Sigmoid colon (tissue), 6 donors: ENCODE measurements at regions not wholly inside any gene's neighbourhood (a gene's known extent, or its start where the extent isn't known, plus 50 kb on each side); places are given as distances from the start of the nearest gene placed in this dataset.

Experiments used
- DNase-seq: peaks from one replicate; pipeline ENCODE4 v3.0.0-alpha.2; 2019
- H3K27ac ChIP-seq, 4 donors: fragments of 200-600 bp; sonication (generic); one replicate each; pipeline ENCODE4 v1.5.1; 2016 to 2019; ENCODE audit warnings: mild to moderate bottlenecking in 1 of 4
- H3K27me3 ChIP-seq, 3 donors: fragments of 200-600 bp; sonication (generic); one replicate each; pipeline ENCODE4 v1.5.1; 2019; ENCODE audit warnings: mild to moderate bottlenecking in 1 of 3
- H3K36me3 ChIP-seq, 4 donors: fragments of 200-600 bp; sonication (generic); one replicate each; pipeline ENCODE4 v1.5.1; 2016 to 2019
- H3K4me1 ChIP-seq, 4 donors: fragments of 200-600 bp; sonication (generic); one replicate each; pipeline ENCODE4 v1.5.1; 2017 to 2019
- H3K4me3 ChIP-seq, 4 donors: fragments of 200-600 bp; sonication (generic); one replicate each; pipeline ENCODE4 v1.5.1; 2017 to 2019; ENCODE audit warnings: mild to moderate bottlenecking in 2 of 4, moderate library complexity in 1 of 4
- H3K9me3 ChIP-seq, 4 donors: fragments of 200-600 bp in 3 of 4; sonication (generic) in 3 of 4; one replicate each; pipeline versions ENCODE4 v1.5.1 to v1.6.1; 2013 to 2019
- EP300 ChIP-seq, 4 donors: sonication (generic); formaldehyde crosslinking; IDR thresholded peaks; one replicate each; pipeline ENCODE4 v1.6.1; 2017; ENCODE audit warnings: antibody characterized with exemption in 4 of 4
- POLR2A ChIP-seq, 2 donors: fragments of 450-650 bp; IDR thresholded peaks; one replicate each; pipeline ENCODE4 v1.6.1; 2016; ENCODE audit warnings: antibody characterized with exemption in 2 of 2, mild to moderate bottlenecking in 2 of 2, moderate library complexity in 2 of 2
- POLR2AphosphoS5 ChIP-seq, 4 donors: sonication (generic); formaldehyde crosslinking; IDR thresholded peaks; one replicate each; pipeline ENCODE4 v1.6.1; 2017; ENCODE audit warnings: antibody characterized with exemption in 4 of 4
- WGBS, 2 donors: extraction: QIAGEN DNeasy Blood & Tissue Kit; methylation state at CpG; one replicate each; pipeline ENCODE4 v1.1.7; 2013; 5-methylcytosine and 5-hydroxymethylcytosine counted together
- intact Hi-C: fragments of 100-400 bp; cut with DNase I; formaldehyde crosslinking; loops from one replicate; pipeline ENCODE4 v1.15.1; 2023
- TF ChIP-seq, protein P1 (sequence below), 4 experiments: fragments of 450-650 bp in 3 of 4; fragments of 200-600 bp in 1 of 4; IDR thresholded peaks; one replicate each; pipeline ENCODE4 v1.5.1; 2016 to 2019; ENCODE audit warnings: antibody characterized with exemption in 4 of 4, mild to moderate bottlenecking in 3 of 4, moderate library complexity in 2 of 4
- donor health status: healthy with polysubstance abuse.
- donor health status: healthy.

DNA sequence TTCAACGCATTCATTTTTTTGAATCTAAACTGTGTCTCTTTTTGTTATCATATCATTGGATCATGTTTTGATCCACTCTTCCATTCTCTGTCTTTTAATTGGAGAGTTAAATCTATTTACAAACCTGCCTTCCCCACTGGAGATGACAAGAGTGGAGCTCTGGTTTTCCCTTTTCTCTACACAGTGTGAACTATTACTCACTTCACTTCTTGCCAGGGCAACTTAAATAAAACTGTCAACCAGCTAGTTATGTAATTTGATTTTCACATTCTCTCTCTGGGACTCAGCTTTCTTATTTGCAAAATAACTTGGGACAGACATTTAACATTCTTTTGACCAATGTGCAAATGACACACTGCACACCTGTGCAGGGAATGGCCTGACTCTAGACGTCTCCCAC is 230.8 kb upstream of the CST7 start:
- H3K27me3 ChIP-seq: no peaks in the 10 kb centered on the region
- no peak overlapping the region for H3K4me3 ChIP-seq
- H3K27ac ChIP-seq: no peak overlapping the region
- no peaks in the 10 kb centered on the region for H3K9me3 ChIP-seq
- peaks cover 0 to 14% (median 0%) of the 10 kb centered on the region in 4 donors for H3K4me1 ChIP-seq
- intact Hi-C loops: loop anchor here (10.0 kb wide), 1 partner anchor 63 kb away; no protein-coding TSS in a partner anchor
- H3K36me3 ChIP-seq: no peaks in the 10 kb centered on the region
- TF ChIP-seq POLR2AphosphoS5 (IDR thresholded peaks at IDR 0.05) (no peak), POLR2A (IDR thresholded peaks at IDR 0.05) (no peak)
- 62 to 77% methylated on average over 2 of the region's 2 CpGs for WGBS, 2 donors
- no peak for DNase-seq

- peaks cover 0 to 14% (median 0%) of the 10 kb centered on the region in 4 donors for H3K4me1 ChIP-seq
- H3K27ac ChIP-seq: no peak overlapping the region
- 83 to 93% methylated on average over 1 of the region's 1 CpG for WGBS, 2 donors
- intact Hi-C loops: loop anchor here (10.0 kb wide), 1 partner anchor 64 kb away; no protein-coding TSS in a partner anchor
- H3K27me3 ChIP-seq: no peaks in the 10 kb centered on the region
- TF ChIP-seq POLR2AphosphoS5 (IDR thresholded peaks at IDR 0.05): no peak
- TF ChIP-seq EP300 (IDR thresholded peaks at IDR 0.05): no peak
- TF ChIP-seq, protein P1, sequence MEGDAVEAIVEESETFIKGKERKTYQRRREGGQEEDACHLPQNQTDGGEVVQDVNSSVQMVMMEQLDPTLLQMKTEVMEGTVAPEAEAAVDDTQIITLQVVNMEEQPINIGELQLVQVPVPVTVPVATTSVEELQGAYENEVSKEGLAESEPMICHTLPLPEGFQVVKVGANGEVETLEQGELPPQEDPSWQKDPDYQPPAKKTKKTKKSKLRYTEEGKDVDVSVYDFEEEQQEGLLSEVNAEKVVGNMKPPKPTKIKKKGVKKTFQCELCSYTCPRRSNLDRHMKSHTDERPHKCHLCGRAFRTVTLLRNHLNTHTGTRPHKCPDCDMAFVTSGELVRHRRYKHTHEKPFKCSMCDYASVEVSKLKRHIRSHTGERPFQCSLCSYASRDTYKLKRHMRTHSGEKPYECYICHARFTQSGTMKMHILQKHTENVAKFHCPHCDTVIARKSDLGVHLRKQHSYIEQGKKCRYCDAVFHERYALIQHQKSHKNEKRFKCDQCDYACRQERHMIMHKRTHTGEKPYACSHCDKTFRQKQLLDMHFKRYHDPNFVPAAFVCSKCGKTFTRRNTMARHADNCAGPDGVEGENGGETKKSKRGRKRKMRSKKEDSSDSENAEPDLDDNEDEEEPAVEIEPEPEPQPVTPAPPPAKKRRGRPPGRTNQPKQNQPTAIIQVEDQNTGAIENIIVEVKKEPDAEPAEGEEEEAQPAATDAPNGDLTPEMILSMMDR (IDR thresholded peaks at IDR 0.05): no peak
- TF ChIP-seq POLR2A (IDR thresholded peaks at IDR 0.05): no peak
- no peak overlapping the region for H3K4me3 ChIP-seq
- no peaks in the 10 kb centered on the region for H3K9me3 ChIP-seq
- H3K36me3 ChIP-seq: no peaks in the 10 kb centered on the region
- no peak for DNase-seq
These were observed 230.4 kb upstream of the CST7 start for GRCh38 chr20:24718696-24719095.

DNA sequence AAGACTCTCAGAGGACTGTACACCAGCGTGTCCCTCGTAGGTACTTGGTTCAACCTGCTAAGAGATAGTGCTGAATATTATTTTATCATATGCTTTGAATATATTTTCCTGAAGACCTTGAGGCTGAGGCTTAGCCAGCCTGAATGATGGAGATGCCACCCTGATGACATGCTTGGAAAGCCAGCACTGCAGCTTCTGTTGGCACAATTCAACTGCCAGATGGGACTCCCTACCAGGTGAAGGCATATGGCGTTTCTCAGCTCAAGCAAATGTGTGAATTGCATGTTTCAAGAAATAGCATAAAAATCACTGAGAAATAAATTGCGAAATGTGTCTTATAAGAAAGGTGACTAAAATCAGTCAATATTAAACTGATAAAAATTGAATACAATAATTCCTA is 228.1 kb upstream of the CST7 start:
- Histone ChIP-seq H3K27me3 (no peaks in the 10 kb centered on the region), H3K36me3 (no peaks in the 10 kb centered on the region), H3K9me3 (no peaks in the 10 kb centered on the region), H3K4me3 (no peak overlapping the region), H3K27ac (no peak overlapping the region), H3K4me1 (peaks cover 0 to 6% (median 0%) of the 10 kb centered on the region in 4 donors)
- TF ChIP-seq, protein P1 (IDR thresholded peaks at IDR 0.05): no peak
- TF ChIP-seq POLR2A (IDR thresholded peaks at IDR 0.05): no peak
- TF ChIP-seq EP300 (IDR thresholded peaks at IDR 0.05): no peak
- TF ChIP-seq POLR2AphosphoS5 (IDR thresholded peaks at IDR 0.05): no peak
- intact Hi-C loops: no loop called here
- DNase-seq: no peak
- 79 to 88% methylated on average over 4 of the region's 4 CpGs for WGBS, 2 donors

- Histone ChIP-seq H3K36me3 (no peaks in the 10 kb centered on the region), H3K27ac (no peak overlapping the region), H3K4me1 (peaks cover 0 to 6% (median 0%) of the 10 kb centered on the region in 4 donors), H3K4me3 (no peak overlapping the region), H3K27me3 (no peaks in the 10 kb centered on the region), H3K9me3 (no peaks in the 10 kb centered on the region)
- intact Hi-C loops: no loop called here
- DNase-seq: no peak
- TF ChIP-seq POLR2A (IDR thresholded peaks at IDR 0.05): no peak
- no peak for TF ChIP-seq EP300 (IDR thresholded peaks at IDR 0.05)
- no peak for TF ChIP-seq POLR2AphosphoS5 (IDR thresholded peaks at IDR 0.05)
- 67 to 85% methylated on average over 2 of the region's 2 CpGs for WGBS, 2 donors
These were observed 227.0 kb upstream of the CST7 start for GRCh38 chr20:24721891-24722568.

DNA sequence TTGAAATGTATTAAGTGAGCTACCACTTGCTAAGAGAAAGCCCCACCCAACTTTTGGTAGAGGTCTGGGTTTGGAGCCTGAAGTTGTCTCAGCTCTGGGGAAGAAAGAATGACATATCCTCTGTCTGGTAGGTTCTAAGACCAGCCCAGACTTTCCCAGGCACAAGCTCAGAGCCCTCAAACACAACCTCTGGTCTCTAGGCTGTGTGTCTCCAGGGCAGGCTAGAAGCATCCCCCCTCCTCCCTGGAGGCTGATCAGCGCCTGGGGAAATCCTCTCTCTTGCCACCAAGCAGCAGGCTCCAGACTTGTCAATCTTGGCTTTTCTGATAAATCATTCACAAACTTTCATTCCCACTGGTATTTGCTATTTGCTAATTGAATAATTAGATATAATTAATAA is 226.5 kb upstream of the CST7 start:
- Histone ChIP-seq H3K27me3 (no peaks in the 10 kb centered on the region), H3K36me3 (no peaks in the 10 kb centered on the region), H3K27ac (no peak overlapping the region), H3K4me3 (no peak overlapping the region), H3K4me1 (peaks cover 0 to 6% (median 0%) of the 10 kb centered on the region in 4 donors), H3K9me3 (no peaks in the 10 kb centered on the region)
- 73 to 78% methylated on average over 1 of the region's 1 CpG for WGBS, 2 donors
- intact Hi-C loops: no loop called here
- DNase-seq: no peak
- TF ChIP-seq, protein P1 (IDR thresholded peaks at IDR 0.05): no peak
- TF ChIP-seq POLR2A (IDR thresholded peaks at IDR 0.05): no peak
- no peak for TF ChIP-seq POLR2AphosphoS5 (IDR thresholded peaks at IDR 0.05)
- TF ChIP-seq EP300 (IDR thresholded peaks at IDR 0.05): no peak
